Stomach (tissue), 4 donors: ENCODE measurements at regions not wholly inside any gene's neighbourhood (a gene's known extent, or its start where the extent isn't known, plus 50 kb on each side); places are given as distances from the start of the nearest gene placed in this dataset.

ENCODE experiments used
- CTCF ChIP-seq, 7 experiments: fragments of 450-650 bp in 4 of 7; fragments of 200-600 bp in 3 of 7; sonication (generic) in 3 of 7; IDR thresholded peaks; one replicate each; pipeline ENCODE4 v1.5.1; 2016 to 2019; ENCODE audit warnings: antibody characterized with exemption in 7 of 7, control low read depth in 2 of 7, mild to moderate bottlenecking in 1 of 7
- EP300 ChIP-seq: sonication (generic); formaldehyde crosslinking; IDR thresholded peaks from one replicate; pipeline ENCODE4 v1.6.1; 2017; ENCODE audit warnings: antibody characterized with exemption
- POLR2AphosphoS5 ChIP-seq, 3 donors: sonication (generic); formaldehyde crosslinking; IDR thresholded peaks; one replicate each; pipeline ENCODE4 v1.6.1; 2016; ENCODE audit warnings: antibody characterized with exemption in 3 of 3

- TF ChIP-seq CTCF (IDR thresholded peaks at IDR 0.05), result no peak
- no peak for TF ChIP-seq EP300
- TF ChIP-seq POLR2AphosphoS5 (IDR thresholded peaks at IDR 0.05), result no peak
Measured at GRCh38 chr7:115802415-115802814, 228.1 kb downstream of the TFEC start.
